ENCODE measurements at regions not wholly inside any gene's neighbourhood (a gene's known extent, or its start where the extent isn't known, plus 50 kb on each side); places are given as distances from the start of the nearest gene placed in this dataset.

DNA sequence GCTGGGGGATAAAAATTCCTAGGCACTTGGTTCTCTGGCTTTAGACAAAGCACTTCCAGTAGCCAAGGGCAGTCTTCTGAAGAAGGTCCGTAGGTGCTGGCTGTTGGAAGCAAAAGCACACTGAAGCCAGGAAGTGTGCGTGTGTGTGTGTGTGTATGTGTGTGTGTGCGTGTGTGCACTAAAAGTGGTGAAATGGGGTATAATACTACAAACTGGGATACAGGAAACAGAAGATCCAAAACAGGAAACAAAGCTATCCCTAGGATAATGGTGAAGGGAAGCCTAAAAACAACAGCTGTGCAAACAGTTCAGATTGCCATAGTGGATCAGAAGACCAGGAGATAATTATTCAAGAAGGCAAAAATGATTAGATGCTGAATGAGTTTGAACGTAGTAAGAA, 103.4 kb downstream of the IL20RB start:
- no peak for ATAC-seq
- no peak for DNase-seq (ENCODE audit: low spot score)

DNA sequence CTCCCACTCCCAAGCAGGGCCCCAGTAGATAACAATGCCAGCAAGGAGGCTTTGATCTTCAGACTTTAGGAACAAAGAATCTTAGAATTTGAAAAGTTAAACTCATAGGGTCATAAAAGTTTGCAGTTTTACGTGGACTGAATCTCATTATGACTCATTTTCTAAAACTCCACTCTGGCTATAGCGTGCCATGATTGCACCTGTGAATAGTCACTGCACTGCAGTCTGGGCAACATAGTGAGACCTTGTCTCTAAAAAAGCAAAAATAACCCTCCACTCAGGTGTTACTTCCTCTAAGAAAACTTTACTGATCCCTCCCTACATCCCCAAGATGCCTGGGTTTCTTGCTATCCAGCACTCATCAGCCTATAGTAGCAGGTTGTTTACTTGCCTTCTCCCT, 104.5 kb downstream of the IL20RB start:
- ATAC-seq = no peak

GRCh38 chr3:137065381-137065780, 107.6 kb downstream of the IL20RB start:
- DNase-seq (ENCODE audit: low spot score) (no peak), ATAC-seq (no peak)

More for the DNA sequence above, 104.5 kb downstream of the IL20RB start:
- no peak for DNase-seq (ENCODE audit: low spot score)

GRCh38 chr3:137066092-137066491, 108.3 kb downstream of the IL20RB start:
- DNase-seq (ENCODE audit: low spot score) (no peak), ATAC-seq (no peak)

DNA sequence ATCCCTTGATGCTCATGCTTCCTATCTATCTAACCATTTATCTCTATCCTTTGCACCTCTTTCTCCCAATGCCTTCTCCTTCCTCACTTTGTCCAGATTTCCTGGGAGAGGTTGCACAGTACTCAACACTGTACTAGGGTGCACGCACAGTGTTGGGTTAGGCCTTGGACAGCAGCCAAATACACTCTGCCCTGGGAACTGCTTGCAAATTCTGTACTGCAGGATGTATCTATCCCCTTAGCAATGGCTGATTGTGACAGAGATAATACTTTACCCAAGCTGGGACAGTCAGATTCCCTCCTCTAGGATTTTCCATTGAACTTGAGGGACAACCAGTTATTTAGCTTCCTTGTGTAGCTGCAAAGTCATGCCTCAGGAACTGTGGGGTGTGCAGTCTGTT, 113.3 kb downstream of the IL20RB start:
- ATAC-seq = peak; percentile 48
- no peak for DNase-seq (ENCODE audit: low spot score)

DNA sequence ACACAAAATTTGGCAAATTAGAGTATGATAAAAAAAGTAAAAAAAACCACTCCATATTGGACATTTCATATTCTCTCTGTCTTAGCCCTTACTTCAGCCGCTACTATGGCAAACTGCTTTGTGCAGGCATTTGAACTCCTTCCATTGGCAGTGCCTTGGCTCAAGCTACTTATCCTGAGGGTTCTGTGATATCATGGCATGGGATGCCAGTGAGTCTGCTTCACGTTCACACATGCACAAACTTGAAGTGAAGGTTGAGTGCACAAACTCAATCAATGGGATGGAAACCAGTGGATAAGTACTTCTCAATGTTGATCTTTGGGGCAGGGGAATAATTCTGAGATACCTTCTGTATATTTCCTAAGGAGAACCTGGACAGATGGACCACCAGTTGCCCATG, 117.2 kb downstream of the IL20RB start:
- ATAC-seq (no peak), DNase-seq (ENCODE audit: low spot score) (no peak)

GRCh38 chr3:137078040-137078439, 120.3 kb downstream of the IL20RB start:
- DNase-seq (ENCODE audit: low spot score) (no peak), ATAC-seq (no peak)

GRCh38 chr3:137079571-137079970, 121.8 kb downstream of the IL20RB start:
- no peak for DNase-seq (ENCODE audit: low spot score)
- ATAC-seq = no peak

DNA sequence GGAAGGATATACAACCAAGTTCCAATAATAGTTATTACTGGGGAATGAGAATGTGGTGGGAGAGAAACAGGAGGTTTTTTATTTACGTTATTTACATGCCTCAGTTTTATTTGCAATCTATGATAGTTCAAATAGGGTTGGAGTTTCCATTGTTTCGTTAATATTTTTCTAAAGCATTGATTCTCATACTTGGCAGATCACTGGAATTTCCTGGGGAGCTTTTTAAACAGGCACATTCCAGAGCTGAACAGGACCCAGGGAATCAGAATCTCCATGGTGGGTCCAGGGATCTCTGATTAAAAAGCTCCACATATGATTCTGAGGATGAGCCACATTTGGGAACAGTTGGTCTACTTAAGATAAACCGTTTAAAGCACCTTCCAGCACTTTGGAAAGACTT, 123.9 kb downstream of the IL20RB start:
- DNase-seq (ENCODE audit: low spot score) (no peak), ATAC-seq (peak; percentile 59)

GRCh38 chr3:137082763-137083162, 125.0 kb downstream of the IL20RB start:
- ATAC-seq (no peak), DNase-seq (ENCODE audit: low spot score) (no peak)

GRCh38 chr3:137083332-137083731, 125.5 kb downstream of the IL20RB start:
- no peak for ATAC-seq
- no peak for DNase-seq (ENCODE audit: low spot score)

DNA sequence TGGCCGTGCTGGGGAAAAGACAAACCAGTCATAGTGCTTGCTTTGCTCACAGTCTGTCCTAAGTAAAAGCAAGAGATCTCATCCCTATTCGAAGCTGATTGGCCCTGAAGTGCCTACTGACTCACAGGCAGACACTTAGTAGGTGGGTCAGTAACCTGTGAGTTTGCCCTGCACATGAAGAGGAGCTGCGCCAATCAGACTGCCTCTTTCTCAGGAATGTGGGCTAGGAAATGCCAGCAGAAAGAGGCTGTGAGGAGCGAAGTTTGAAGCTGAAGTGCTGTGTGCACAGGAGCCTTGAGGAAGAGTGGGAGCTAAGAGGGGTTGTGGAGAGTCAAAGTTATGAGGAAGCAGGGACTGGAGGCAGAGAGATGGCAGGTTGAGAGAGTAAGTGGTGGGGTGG, 126.8 kb downstream of the IL20RB start:
- ATAC-seq = no peak
- DNase-seq (ENCODE audit: low spot score) = no peak

DNA sequence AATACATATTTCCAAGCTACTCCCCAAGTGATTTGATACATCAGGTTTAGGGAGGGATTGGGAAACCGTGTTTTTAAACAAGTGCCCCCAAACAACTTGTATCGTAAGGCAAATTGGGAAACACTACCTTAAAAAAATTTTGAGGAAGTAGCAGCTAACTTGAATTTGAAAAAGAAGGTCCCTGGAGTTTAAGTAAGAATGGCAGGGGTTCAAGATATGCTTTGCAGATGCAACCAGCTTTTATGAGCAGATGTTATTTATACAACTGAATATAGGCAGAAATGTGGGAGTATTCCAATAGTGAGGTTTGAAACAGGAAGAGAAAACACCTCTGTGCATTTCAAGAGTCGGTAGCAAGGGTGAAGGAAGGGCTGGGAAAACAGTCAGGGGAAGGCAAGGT, 139.6 kb downstream of the IL20RB start:
- ATAC-seq = no peak
- no peak for DNase-seq (ENCODE audit: low spot score)

- DNase-seq (ENCODE audit: low spot score) = no peak
- ATAC-seq = no peak
These were observed 140.1 kb downstream of the IL20RB start for GRCh38 chr3:137097852-137098251.

- ATAC-seq (no peak), DNase-seq (ENCODE audit: low spot score) (no peak)
These were observed 141.8 kb downstream of the IL20RB start for GRCh38 chr3:137099364-137100219.

- ATAC-seq = no peak
These were observed 142.5 kb downstream of the IL20RB start for GRCh38 chr3:137100326-137100725.

GRCh38 chr3:137103739-137104138, 146.0 kb downstream of the IL20RB start:
- ATAC-seq = no peak
- DNase-seq (ENCODE audit: low spot score) = no peak

More at GRCh38 chr3:137100326-137100725, 142.5 kb downstream of the IL20RB start:
- DNase-seq (ENCODE audit: low spot score) = no peak

DNA sequence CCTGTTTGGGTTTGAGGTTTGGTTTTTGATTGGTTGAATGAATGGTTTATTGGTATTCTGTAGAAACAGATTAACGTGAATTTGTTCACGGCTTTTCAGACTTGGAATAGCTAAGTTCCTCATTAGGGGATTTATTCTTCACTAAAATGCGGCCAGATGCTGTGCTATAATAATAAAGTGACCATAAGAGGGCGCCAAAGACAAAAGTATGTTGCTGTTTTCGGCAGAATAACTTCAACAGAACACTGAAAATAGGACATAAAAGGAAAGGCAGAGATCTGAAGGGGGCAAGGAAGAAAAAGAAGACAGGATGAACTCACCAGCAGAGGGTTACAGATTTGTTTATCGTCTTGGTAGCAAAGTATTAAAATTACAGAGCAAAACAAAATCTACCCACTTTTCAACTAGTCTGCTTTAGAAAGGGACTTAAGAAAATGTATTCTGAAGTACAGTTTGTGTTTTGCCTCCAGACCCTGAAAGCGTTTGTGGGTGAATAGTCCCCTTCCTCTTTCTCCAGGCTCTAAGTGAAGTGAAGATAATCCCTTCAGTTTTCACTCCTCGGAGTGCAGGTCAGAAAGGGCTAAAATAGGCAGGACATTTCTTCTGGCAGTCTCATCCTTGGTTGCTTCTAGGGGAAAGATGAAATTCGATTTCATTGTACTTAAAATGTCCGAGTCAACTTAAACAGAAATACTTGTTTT, 147.6 kb downstream of the IL20RB start:
- DNase-seq (ENCODE audit: low spot score) = no peak
- peak; percentile 84 for ATAC-seq

DNA sequence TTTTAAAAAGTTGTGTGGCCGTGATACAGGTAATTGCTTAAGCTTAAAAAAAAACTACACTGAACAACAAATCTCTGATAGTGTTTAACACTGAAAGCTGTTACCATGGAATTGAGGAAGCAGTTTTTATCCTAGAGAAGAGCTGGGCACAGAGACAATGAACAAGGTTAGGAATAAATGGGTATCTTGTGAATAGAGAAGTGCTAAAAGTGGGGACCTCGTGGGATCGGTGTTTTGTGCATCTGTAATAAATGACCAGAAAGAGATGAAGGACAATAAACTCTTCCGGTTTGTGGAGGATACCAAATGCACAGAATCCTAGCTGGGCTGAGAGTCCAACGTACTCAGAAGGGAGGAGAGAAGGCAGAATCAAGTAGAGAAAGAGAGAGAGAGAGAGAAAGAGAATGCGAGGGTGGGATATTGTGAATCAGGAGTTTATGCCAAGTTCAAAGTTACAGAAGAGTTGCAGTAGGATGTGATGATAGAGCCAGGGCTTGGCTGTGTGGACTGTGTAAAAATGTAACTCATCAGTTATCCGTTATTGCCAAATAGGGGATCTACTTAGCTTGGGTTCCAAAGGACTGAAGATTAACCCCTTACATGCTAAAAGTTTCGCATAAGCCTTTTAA, 148.9 kb downstream of the IL20RB start:
- no peak for ATAC-seq
- DNase-seq (ENCODE audit: low spot score) = no peak

- DNase-seq (ENCODE audit: low spot score) (no peak), ATAC-seq (no peak)
These were observed 151.1 kb downstream of the IL20RB start for GRCh38 chr3:137108699-137109440.

- no peak for DNase-seq (ENCODE audit: low spot score)
These were observed 152.7 kb downstream of the IL20RB start for GRCh38 chr3:137110392-137110996.

More at GRCh38 chr3:137110392-137110996, 152.7 kb downstream of the IL20RB start:
- peak; percentile 86 for ATAC-seq
